ENCODE measurements at regions not wholly inside any gene's neighbourhood (a gene's known extent, or its start where the extent isn't known, plus 50 kb on each side); places are given as distances from the start of the nearest gene placed in this dataset.
"Not testable (repeated sequence)": the region's sequence is repeated elsewhere in the genome, so short reads cannot be mapped to it uniquely, and the experiment has no call there.

DNA sequence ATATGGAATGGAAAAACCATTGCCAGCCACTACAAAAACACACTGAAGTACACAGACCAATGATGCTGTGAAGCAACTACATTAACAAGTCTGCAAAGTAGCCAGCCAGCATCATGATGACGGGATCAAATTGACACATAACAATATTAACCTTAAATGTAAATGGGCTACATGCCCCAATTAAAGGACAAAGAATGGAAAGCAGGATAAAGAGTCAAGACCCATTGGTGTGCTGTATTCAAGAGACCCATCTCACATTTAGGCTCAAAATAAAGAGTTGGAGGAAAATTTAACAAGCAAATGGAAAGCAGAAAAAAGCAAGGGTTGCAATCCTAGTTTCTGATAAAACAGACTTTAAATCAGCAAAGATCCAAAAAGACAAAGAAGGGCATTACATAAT is 188.5 kb upstream of the HAND2 start:
- not testable (repeated sequence) for TF ChIP-seq CTCF, POLR2A (IDR thresholded peaks at IDR 0.05)

Measured in heart left ventricle (tissue), 13 donors.